ENCODE measurements at regions not wholly inside any gene's neighbourhood (a gene's known extent, or its start where the extent isn't known, plus 50 kb on each side); places are given as distances from the start of the nearest gene placed in this dataset.

- ATAC-seq (ENCODE audit: low FRiP score): no peak
- intact Hi-C loops (cut with DNase I): no loop called here
- Histone ChIP-seq H3K9me3 (ENCODE audit: control insufficient read depth, low read length) (peaks cover 5% of the 10 kb centered on the region), H3K4me3 (ENCODE audit: low read length in 2 of 2) (no peak overlapping the region), H3K27me3 (ENCODE audit: control insufficient read depth in 1 of 2, insufficient read depth in 2 of 2, low read length in 1 of 2) (no peaks in the 10 kb centered on the region), H3K36me3 (ENCODE audit: control insufficient read depth in 1 of 2, insufficient read depth in 2 of 2, low read length in 1 of 2) (no peaks in the 10 kb centered on the region), H3K27ac (ENCODE audit: low read depth in 1 of 2, low read length in 2 of 2) (no peak overlapping the region), H3K4me1 (ENCODE audit: control insufficient read depth in 1 of 2, insufficient read depth in 2 of 2, low read length in 2 of 2) (no peaks in the 10 kb centered on the region)
- WGBS, 2 donors: 6 to 24% methylated on average over 2 of the region's 2 CpGs
- no peak for DNase-seq
Observed at GRCh38 chr14:101098641-101099040, 195.1 kb upstream of the RTL1 start.

GRCh38 chr14:101101456-101102056 lies 198.0 kb upstream of the RTL1 start:
- H3K27me3 ChIP-seq (ENCODE audit: control insufficient read depth in 1 of 2, insufficient read depth in 2 of 2, low read length in 1 of 2): no peaks in the 10 kb centered on the region
- no peaks in the 10 kb centered on the region for H3K36me3 ChIP-seq (ENCODE audit: control insufficient read depth in 1 of 2, insufficient read depth in 2 of 2, low read length in 1 of 2)
- 91% methylated on average over 5 of the region's 5 CpGs for WGBS, 2 donors
- no peak overlapping the region for H3K4me3 ChIP-seq (ENCODE audit: low read length in 2 of 2)
- H3K9me3 ChIP-seq (ENCODE audit: control insufficient read depth, low read length): peaks cover 5% of the 10 kb centered on the region
- no peak overlapping the region for H3K27ac ChIP-seq (ENCODE audit: low read depth in 1 of 2, low read length in 2 of 2)
- no peaks in the 10 kb centered on the region for H3K4me1 ChIP-seq (ENCODE audit: control insufficient read depth in 1 of 2, insufficient read depth in 2 of 2, low read length in 2 of 2)
- DNase-seq: peak in 1 of 2 donors; percentile 24
- ATAC-seq (ENCODE audit: low FRiP score): no peak
- intact Hi-C loops (cut with DNase I): no loop called here

- no peak for ATAC-seq (ENCODE audit: low FRiP score)
- intact Hi-C loops (cut with DNase I): no loop called here
- Histone ChIP-seq H3K27me3 (ENCODE audit: control insufficient read depth in 1 of 2, insufficient read depth in 2 of 2, low read length in 1 of 2) (no peaks in the 10 kb centered on the region), H3K27ac (ENCODE audit: low read depth in 1 of 2, low read length in 2 of 2) (no peak overlapping the region), H3K9me3 (ENCODE audit: control insufficient read depth, low read length) (peaks cover 5% of the 10 kb centered on the region), H3K4me1 (ENCODE audit: control insufficient read depth in 1 of 2, insufficient read depth in 2 of 2, low read length in 2 of 2) (no peaks in the 10 kb centered on the region), H3K36me3 (ENCODE audit: control insufficient read depth in 1 of 2, insufficient read depth in 2 of 2, low read length in 1 of 2) (no peaks in the 10 kb centered on the region), H3K4me3 (ENCODE audit: low read length in 2 of 2) (no peak overlapping the region)
- DNase-seq: peak in 1 of 2 donors; percentile 69
- 85 to 87% methylated on average over 9 of the region's 9 CpGs for WGBS, 2 donors
Observed at GRCh38 chr14:101102875-101103274, 199.4 kb upstream of the RTL1 start.

- DNase-seq (peak in 1 of 2 donors; percentile 58), ATAC-seq (ENCODE audit: low FRiP score) (peak; percentile 26)
- intact Hi-C loops (cut with DNase I): no loop called here
Observed at GRCh38 chr14:101103321-101103901, 199.9 kb upstream of the RTL1 start.

GRCh38 chr14:101104485-101104884 lies 201.0 kb upstream of the RTL1 start:
- 73 to 89% methylated on average over 4 of the region's 4 CpGs for WGBS, 2 donors
- H3K27ac ChIP-seq (ENCODE audit: low read depth in 1 of 2, low read length in 2 of 2): no peak overlapping the region
- H3K9me3 ChIP-seq (ENCODE audit: control insufficient read depth, low read length): peaks cover 5% of the 10 kb centered on the region
- H3K4me3 ChIP-seq (ENCODE audit: low read length in 2 of 2): no peak overlapping the region
- intact Hi-C loops (cut with DNase I): no loop called here
- no peaks in the 10 kb centered on the region for H3K36me3 ChIP-seq (ENCODE audit: control insufficient read depth in 1 of 2, insufficient read depth in 2 of 2, low read length in 1 of 2)
- no peaks in the 10 kb centered on the region for H3K27me3 ChIP-seq (ENCODE audit: control insufficient read depth in 1 of 2, insufficient read depth in 2 of 2, low read length in 1 of 2)
- no peak for DNase-seq
- H3K4me1 ChIP-seq (ENCODE audit: control insufficient read depth in 1 of 2, insufficient read depth in 2 of 2, low read length in 2 of 2): no peaks in the 10 kb centered on the region
- ATAC-seq (ENCODE audit: low FRiP score): no peak

More at GRCh38 chr14:101103321-101103901, 199.9 kb upstream of the RTL1 start:
- Histone ChIP-seq H3K27ac (ENCODE audit: low read depth in 1 of 2, low read length in 2 of 2) (no peak overlapping the region), H3K27me3 (ENCODE audit: control insufficient read depth in 1 of 2, insufficient read depth in 2 of 2, low read length in 1 of 2) (no peaks in the 10 kb centered on the region), H3K4me3 (ENCODE audit: low read length in 2 of 2) (no peak overlapping the region), H3K4me1 (ENCODE audit: control insufficient read depth in 1 of 2, insufficient read depth in 2 of 2, low read length in 2 of 2) (no peaks in the 10 kb centered on the region), H3K36me3 (ENCODE audit: control insufficient read depth in 1 of 2, insufficient read depth in 2 of 2, low read length in 1 of 2) (no peaks in the 10 kb centered on the region), H3K9me3 (ENCODE audit: control insufficient read depth, low read length) (peaks cover 5% of the 10 kb centered on the region)
- 84 to 93% methylated on average over 26 of the region's 26 CpGs for WGBS, 2 donors

GRCh38 chr14:101105045-101105444 lies 201.5 kb upstream of the RTL1 start:
- ATAC-seq (ENCODE audit: low FRiP score): no peak
- Histone ChIP-seq H3K4me3 (ENCODE audit: low read length in 2 of 2) (no peak overlapping the region), H3K27ac (ENCODE audit: low read depth in 1 of 2, low read length in 2 of 2) (no peak overlapping the region), H3K9me3 (ENCODE audit: control insufficient read depth, low read length) (peaks cover 5% of the 10 kb centered on the region), H3K27me3 (ENCODE audit: control insufficient read depth in 1 of 2, insufficient read depth in 2 of 2, low read length in 1 of 2) (no peaks in the 10 kb centered on the region), H3K36me3 (ENCODE audit: control insufficient read depth in 1 of 2, insufficient read depth in 2 of 2, low read length in 1 of 2) (no peaks in the 10 kb centered on the region), H3K4me1 (ENCODE audit: control insufficient read depth in 1 of 2, insufficient read depth in 2 of 2, low read length in 2 of 2) (no peaks in the 10 kb centered on the region)
- 80 to 81% methylated on average over 4 of the region's 4 CpGs for WGBS, 2 donors
- no peak for DNase-seq
- intact Hi-C loops (cut with DNase I): no loop called here

GRCh38 chr14:101108579-101109346 lies 205.2 kb upstream of the RTL1 start:
- DNase-seq: peak in 1 of 2 donors; percentile 62
- H3K36me3 ChIP-seq (ENCODE audit: control insufficient read depth in 1 of 2, insufficient read depth in 2 of 2, low read length in 1 of 2): no peaks in the 10 kb centered on the region

GRCh38 chr14:101109347-101109638 lies 205.8 kb upstream of the RTL1 start:
- no peak overlapping the region for H3K27ac ChIP-seq (ENCODE audit: low read depth in 1 of 2, low read length in 2 of 2)
- ATAC-seq (ENCODE audit: low FRiP score) (no peak), DNase-seq (peak in 1 of 2 donors; percentile 61)
- intact Hi-C loops (cut with DNase I): no loop called here
- 85 to 92% methylated on average over 8 of the region's 8 CpGs for WGBS, 2 donors
- H3K27me3 ChIP-seq (ENCODE audit: control insufficient read depth in 1 of 2, insufficient read depth in 2 of 2, low read length in 1 of 2): no peaks in the 10 kb centered on the region
- H3K4me1 ChIP-seq (ENCODE audit: control insufficient read depth in 1 of 2, insufficient read depth in 2 of 2, low read length in 2 of 2): no peaks in the 10 kb centered on the region
- no peaks in the 10 kb centered on the region for H3K9me3 ChIP-seq (ENCODE audit: control insufficient read depth, low read length)
- no peaks in the 10 kb centered on the region for H3K36me3 ChIP-seq (ENCODE audit: control insufficient read depth in 1 of 2, insufficient read depth in 2 of 2, low read length in 1 of 2)
- H3K4me3 ChIP-seq (ENCODE audit: low read length in 2 of 2): no peak overlapping the region

More at GRCh38 chr14:101108579-101109346, 205.2 kb upstream of the RTL1 start:
- intact Hi-C loops (cut with DNase I): no loop called here
- H3K9me3 ChIP-seq (ENCODE audit: control insufficient read depth, low read length): no peaks in the 10 kb centered on the region
- no peaks in the 10 kb centered on the region for H3K27me3 ChIP-seq (ENCODE audit: control insufficient read depth in 1 of 2, insufficient read depth in 2 of 2, low read length in 1 of 2)
- no peak overlapping the region for H3K27ac ChIP-seq (ENCODE audit: low read depth in 1 of 2, low read length in 2 of 2)
- no peak for ATAC-seq (ENCODE audit: low FRiP score)
- 90 to 92% methylated on average over 16 of the region's 16 CpGs for WGBS, 2 donors
- H3K4me1 ChIP-seq (ENCODE audit: control insufficient read depth in 1 of 2, insufficient read depth in 2 of 2, low read length in 2 of 2): no peaks in the 10 kb centered on the region
- H3K4me3 ChIP-seq (ENCODE audit: low read length in 2 of 2): no peak overlapping the region
